GM21717 (cell line): ENCODE measurements at regions not wholly inside any gene's neighbourhood (a gene's known extent, or its start where the extent isn't known, plus 50 kb on each side); places are given as distances from the start of the nearest gene placed in this dataset.

Experiments
- ATAC-seq: cut with Tn5 transposase; IDR thresholded peaks from one replicate; pipeline ENCODE4 v1.9.1; 2021; ENCODE audit warnings: mild to moderate bottlenecking, moderate library complexity; ENCODE audit not compliant: unreplicated experiment

- ATAC-seq: peak; percentile 91
These were observed 175.8 kb upstream of the PIEZO2 start for GRCh38 chr18:11324956-11325882.

- ATAC-seq: no peak
These were observed 175.1 kb upstream of the PIEZO2 start for GRCh38 chr18:11324510-11324909.

GRCh38 chr18:11323359-11323819 lies 174.0 kb upstream of the PIEZO2 start:
- ATAC-seq: no peak

- no peak for ATAC-seq
These were observed 173.3 kb upstream of the PIEZO2 start for GRCh38 chr18:11322716-11323115.

- no peak for ATAC-seq
These were observed 172.6 kb upstream of the PIEZO2 start for GRCh38 chr18:11322006-11322405.

- ATAC-seq: no peak
These were observed 171.6 kb upstream of the PIEZO2 start for GRCh38 chr18:11320986-11321385.

GRCh38 chr18:11316546-11316945 lies 167.2 kb upstream of the PIEZO2 start:
- no peak for ATAC-seq

- peak; percentile 62 for ATAC-seq
These were observed 161.2 kb upstream of the PIEZO2 start for GRCh38 chr18:11310476-11311086.

- no peak for ATAC-seq
These were observed 159.8 kb upstream of the PIEZO2 start for GRCh38 chr18:11309172-11309571.

GRCh38 chr18:11308499-11308898 lies 159.1 kb upstream of the PIEZO2 start:
- no peak for ATAC-seq

- ATAC-seq: no peak
These were observed 158.3 kb upstream of the PIEZO2 start for GRCh38 chr18:11307716-11308115.

GRCh38 chr18:11305507-11305906 lies 156.1 kb upstream of the PIEZO2 start:
- ATAC-seq: no peak

GRCh38 chr18:11304928-11305327 lies 155.6 kb upstream of the PIEZO2 start:
- no peak for ATAC-seq

- ATAC-seq: no peak
These were observed 147.6 kb upstream of the PIEZO2 start for GRCh38 chr18:11296946-11297345.

GRCh38 chr18:11293794-11294193 lies 144.4 kb upstream of the PIEZO2 start:
- ATAC-seq: peak; percentile 82

- no peak for ATAC-seq
These were observed 141.4 kb upstream of the PIEZO2 start for GRCh38 chr18:11290786-11291185.

GRCh38 chr18:11289248-11289647 lies 139.9 kb upstream of the PIEZO2 start:
- ATAC-seq: no peak

- no peak for ATAC-seq
These were observed 139.0 kb upstream of the PIEZO2 start for GRCh38 chr18:11288401-11288800.

- ATAC-seq: no peak
These were observed 137.1 kb upstream of the PIEZO2 start for GRCh38 chr18:11286431-11286830.

- no peak for ATAC-seq
These were observed 135.4 kb upstream of the PIEZO2 start for GRCh38 chr18:11284811-11285210.

- ATAC-seq: no peak
These were observed 135.0 kb upstream of the PIEZO2 start for GRCh38 chr18:11284349-11284748.

GRCh38 chr18:11283479-11284161 lies 134.3 kb upstream of the PIEZO2 start:
- ATAC-seq: no peak
